Stomach (tissue), 4 donors: ENCODE measurements at regions not wholly inside any gene's neighbourhood (a gene's known extent, or its start where the extent isn't known, plus 50 kb on each side); places are given as distances from the start of the nearest gene placed in this dataset.

Experiments used
- EP300 ChIP-seq: sonication (generic); formaldehyde crosslinking; IDR thresholded peaks from one replicate; pipeline ENCODE4 v1.6.1; 2017; ENCODE audit warnings: antibody characterized with exemption
- POLR2AphosphoS5 ChIP-seq, 3 donors: sonication (generic); formaldehyde crosslinking; IDR thresholded peaks; one replicate each; pipeline ENCODE4 v1.6.1; 2016; ENCODE audit warnings: antibody characterized with exemption in 3 of 3

DNA sequence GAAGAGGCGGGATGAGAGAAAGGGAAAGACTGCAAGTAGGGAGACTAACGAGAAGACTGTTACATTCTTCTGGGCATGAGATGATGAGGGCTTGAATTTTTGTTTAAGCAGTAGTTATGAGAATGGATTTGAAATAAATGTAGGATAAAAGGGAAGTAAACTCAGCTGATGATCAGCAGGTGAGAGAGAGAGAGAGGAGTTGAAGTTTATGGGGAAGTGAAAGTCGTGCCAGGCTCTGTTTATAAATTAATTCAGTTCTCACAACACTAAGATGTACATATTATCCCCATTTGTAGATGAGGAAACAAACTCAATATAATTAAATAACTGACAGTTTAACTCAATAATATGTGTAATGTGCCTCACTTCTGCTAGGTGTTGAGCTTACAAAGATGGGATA lies 170.0 kb upstream of the RMST start:
- no peak for TF ChIP-seq EP300
- no peak for TF ChIP-seq POLR2AphosphoS5 (IDR thresholded peaks at IDR 0.05)
